Fibroblast of skin of right biceps (primary cell): ENCODE measurements at regions not wholly inside any gene's neighbourhood (a gene's known extent, or its start where the extent isn't known, plus 50 kb on each side); places are given as distances from the start of the nearest gene placed in this dataset.

Source experiments
- DNase-seq: peaks from one replicate; pipeline ENCODE4 v3.0.0-alpha.2; 2013

DNA sequence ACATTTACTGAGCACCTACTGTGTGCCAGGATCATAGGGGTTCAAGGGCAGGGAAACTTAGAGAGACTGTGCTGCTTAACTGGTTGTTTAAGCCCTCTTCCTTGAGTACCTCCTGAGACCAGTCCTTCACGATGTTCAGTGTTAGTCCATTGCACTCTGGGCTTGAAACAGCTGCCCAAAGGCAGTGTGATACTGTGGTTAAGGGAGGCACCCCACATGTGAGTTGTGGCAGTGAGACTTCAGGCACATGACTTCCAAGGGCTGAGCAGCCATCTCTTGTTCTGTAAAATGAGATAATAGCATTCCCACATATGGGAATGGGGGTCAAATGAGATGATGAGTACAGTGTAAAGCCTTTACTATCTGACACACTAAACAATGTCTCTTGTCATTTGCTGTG is 75.1 kb downstream of the LINGO1 start:
- DNase-seq = no peak

DNA sequence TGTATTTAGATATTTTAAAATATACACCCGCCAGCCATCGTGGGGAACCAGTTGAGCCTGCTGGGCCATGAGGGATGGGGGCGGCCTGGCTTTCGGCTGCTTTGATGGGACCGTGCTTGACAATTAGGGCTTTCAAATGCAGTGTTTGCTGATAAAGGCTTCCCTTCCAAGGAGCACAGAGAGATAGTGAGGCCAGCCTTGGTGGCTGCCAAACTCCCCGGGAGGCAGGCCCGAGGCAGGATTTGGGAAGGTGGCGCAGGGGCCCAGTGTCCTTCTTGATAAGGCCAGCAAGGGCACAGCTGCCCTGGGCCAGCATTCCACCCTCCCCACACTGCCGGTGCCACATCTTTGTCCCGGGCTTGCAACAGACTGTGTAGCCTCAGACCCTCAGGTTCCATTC is 75.6 kb downstream of the LINGO1 start:
- no peak for DNase-seq

DNA sequence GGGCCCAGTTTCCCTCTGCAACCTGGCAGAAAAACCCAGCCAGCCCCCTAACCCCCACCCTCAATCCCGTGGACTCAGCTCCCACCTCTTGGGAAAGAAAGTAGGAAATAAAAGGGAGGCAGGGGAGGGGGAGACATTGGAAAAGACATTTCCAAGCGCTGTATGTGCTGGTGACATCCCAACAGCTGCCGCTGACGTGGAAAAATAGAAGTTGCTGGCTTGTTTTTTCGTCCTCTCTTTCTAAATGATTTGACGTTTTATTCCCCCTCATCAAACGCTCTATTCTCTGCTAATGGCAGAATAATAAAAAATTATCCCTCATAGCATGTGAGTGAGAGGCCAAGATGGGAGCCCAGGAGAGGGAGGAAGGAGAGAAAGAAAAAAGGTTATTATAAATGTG is 76.1 kb downstream of the LINGO1 start:
- no peak for DNase-seq

DNA sequence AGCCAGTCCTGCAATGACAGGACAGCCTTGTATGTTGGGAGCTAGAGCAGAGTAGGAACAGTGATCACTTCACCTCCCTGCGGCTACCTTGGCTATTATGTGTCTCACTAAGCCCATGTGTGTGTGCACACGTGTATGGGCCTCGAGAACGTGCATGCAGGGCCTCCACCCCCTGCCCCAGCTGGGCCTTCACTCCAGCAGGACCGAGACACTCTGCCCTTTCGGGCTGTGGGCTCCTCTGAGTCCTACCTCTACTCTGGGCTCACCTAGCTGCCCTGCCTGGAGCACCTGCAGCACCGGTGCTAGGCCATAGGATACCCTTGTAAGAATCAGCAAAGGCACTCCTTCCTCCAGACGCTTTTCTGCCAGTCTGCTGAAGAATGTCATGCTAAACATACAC is 77.5 kb downstream of the LINGO1 start:
- no peak for DNase-seq

DNA sequence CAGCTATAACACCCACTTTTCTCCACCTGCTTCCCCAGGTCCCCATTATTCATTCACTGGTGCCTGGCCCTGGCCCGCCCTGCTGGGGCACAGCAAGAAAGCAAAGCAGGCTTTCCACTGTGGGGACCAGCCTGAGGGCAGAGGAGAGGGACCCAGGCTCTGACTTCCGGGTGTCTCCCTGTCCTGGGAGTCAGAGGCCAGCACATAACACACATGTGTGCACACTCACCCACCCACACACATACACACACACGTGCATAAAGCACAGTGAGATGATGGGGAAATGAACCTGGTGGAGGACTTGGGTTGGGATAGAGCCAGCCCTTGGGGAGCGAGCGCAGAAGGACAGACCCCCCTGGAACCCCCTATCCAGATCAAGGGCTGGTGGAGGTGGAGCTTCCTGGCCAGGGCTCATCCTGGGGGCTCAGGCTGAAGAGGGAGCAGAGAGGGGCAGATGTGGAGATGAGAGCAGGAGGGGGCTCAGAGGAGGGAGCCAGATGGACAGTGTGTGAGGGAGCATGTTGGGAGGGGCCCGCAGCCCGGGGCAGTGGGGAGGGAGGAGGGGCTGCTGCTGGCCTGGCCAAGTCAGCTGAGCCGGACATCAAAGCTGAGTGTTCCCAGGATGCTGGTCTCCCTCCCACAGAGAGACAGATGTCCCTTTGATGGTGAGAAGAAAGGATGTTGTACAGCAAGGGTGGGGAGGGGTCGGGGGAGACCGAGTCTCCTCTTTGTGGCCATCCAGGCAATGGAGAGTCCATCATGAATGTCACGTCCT is 78.2 kb downstream of the LINGO1 start:
- DNase-seq = no peak

DNA sequence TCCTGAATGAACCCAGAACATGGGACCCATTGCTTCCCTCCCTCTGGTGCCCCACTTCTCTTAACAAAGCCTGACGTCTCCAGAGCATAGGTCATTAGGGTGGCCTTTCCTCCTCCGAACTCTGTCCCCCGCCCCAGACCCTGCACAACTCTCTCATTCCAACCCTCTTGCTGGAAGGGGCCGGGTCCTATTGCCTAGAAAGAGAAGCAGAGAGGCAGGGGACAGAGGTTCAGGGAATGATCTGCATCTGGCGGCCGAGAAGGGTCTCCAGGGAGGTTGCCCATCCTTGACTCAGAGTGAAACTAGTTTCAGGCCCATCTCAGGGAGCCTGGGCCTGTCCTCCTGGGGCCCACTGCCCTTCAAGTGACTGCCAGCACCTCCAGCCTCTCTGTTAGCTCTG is 79.0 kb downstream of the LINGO1 start:
- no peak for DNase-seq

DNA sequence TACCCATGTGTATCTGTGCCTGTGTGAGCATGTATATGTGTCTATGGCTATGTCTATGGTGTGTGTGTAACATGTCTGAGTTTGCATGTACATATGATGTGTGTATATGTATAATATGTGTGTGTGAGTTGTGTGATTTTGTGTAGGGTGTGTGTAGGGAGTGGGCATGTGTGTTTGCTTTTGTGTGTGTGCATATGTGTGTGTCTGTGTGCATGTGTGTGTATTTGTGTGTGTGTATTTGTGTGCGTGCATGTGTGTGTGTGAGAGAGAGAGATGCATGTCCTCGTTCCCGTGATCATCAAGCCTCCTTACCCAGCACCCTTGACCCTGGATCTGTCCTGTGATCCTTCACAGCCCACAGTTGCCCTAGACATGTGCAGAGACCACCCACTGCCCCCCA is 79.5 kb downstream of the LINGO1 start:
- no peak for DNase-seq

DNA sequence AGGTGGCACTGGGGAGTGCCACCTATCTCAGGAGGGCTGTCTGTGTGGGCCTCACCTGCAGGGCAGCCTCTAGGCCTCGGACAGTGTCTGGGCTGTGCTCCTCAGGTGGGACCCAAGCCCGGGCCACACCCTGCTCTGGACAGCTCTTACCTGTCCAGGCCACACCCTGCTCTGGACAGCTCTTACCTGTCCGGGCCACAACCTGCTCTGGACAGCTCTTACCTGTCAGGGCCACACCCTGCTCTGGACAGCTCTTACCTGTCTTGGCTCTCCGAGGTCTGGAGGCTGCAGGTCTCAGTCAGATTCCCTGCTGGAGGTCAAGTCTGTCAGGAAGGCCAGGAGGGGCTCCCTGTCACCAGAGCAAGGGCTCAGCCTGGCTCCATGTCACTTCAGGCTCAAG is 80.6 kb downstream of the LINGO1 start:
- no peak for DNase-seq

DNA sequence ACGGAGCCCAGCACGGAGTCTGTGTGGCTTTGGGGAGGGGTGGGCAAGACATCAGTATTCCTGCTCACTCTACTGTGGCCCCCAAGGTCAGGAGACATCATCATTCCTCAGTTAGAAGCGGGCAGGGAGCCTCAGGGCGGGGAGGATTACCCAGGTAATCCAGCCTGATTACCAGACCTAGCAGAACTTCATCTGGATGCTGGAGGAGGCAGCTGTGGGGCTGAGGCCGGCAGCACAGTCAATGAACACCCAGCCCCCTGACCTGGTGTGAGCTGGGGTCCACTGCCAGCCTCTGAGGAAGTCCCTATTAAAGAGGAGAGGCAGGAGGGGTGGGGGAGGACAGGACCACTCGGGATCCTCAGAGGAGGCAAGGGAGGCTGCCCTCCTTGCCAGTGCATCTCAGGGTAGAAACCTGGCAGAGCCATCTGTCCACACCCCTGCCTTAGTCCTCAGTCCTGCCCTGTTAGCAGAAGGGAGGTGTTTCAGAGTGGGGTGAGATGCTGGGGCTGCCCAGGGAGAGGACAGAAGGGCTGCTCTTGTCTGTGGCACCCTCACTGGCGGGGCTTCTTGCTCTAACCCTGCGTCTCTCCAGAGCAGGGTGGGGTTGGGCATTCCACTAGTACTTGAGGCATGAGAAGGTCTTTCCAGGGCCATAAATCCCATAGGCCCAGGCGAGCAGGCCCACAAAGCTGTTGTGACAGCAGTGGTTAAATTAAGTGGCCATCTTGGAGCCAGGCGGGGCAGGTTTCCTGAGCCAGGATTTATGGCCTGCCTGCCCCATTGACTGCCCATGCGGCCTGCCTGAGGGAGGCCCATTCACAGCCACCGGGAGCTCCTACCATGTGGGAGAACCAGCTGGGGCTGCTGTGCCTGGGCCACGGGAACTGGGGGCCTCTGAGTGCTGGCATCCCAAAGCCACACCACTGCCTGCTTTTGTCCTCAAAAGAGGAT is 82.1 kb downstream of the LINGO1 start:
- peak; percentile 36 for DNase-seq

DNA sequence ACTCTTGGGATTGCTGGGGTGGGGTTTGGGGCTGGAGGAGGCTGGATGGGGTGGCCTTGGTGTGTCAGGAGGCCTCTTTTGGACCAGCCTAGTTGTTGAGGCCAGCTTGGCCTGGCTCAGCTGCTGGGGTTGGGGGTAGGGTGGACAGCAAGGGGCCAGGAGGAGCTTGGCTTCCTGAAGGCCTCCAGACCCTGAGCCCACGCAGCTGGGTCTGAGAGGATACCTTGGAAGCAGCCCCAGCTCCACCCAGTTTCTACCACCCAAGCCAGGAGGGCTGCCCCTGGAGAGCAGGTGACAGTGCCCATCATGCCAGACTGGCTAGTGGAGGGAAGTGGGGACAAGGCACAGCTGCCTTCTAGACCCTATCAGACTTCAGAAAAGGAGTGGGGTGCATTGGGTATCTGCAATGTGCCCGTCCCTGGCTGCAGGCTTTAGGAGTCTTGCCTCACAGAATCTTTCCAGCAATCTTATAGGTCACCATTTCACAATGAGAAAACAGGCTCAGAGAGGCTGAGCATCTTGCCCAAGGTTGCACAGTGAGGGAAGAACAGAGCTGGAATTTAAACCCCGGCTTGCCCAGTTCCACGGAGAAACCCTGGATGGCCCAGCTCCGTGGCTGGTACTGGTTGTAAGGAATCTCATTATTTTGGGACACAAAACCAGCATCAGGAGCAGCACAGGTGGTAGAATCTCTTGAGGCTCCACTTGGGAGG is 83.0 kb downstream of the LINGO1 start:
- DNase-seq = no peak

DNA sequence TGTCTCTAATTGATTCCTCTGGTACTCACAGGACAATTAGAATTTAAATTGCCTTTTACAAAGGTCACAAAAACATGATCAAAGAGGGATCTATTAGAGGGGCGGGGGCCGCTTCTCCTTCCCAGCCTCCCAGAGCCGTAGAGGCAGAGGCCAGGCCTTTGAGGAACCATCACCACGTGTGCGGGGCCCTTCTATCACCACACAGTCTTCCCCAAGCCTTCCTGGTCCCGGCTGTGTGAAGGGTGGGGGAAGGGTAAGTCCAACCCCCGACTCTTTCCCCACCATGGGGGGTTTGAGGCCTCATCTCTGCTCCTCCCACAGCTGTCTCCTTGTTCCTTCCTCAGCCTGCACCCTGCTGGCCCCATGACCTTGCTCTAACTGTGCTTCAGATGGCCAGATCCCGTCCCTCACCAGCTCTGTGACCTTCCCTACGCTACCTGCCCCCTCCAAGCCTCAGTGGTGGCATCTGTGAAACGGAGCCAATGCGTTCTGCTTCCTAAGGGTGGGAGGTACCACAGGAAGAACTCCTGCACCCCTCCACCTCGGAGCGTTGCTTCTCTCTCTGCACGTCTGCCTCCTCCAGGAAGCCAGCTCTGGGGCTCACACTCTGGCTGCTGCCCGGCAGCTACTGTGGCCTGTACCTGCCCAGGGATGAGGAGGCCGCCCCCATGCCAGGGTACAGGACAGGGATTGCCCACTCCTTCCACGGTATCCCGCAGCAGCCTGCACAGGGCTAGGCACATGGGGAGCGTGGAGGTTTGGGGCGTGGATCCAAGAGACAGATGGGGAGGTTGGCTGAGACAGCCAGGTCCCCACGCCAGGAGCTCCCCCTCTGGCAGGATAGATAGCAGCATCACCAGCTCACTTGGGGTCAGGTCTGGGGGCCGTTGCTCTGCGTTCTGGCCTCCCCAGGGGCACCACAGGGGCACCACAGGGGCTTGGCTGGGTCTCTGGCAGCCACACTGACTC is 83.8 kb downstream of the LINGO1 start:
- DNase-seq = no peak

DNA sequence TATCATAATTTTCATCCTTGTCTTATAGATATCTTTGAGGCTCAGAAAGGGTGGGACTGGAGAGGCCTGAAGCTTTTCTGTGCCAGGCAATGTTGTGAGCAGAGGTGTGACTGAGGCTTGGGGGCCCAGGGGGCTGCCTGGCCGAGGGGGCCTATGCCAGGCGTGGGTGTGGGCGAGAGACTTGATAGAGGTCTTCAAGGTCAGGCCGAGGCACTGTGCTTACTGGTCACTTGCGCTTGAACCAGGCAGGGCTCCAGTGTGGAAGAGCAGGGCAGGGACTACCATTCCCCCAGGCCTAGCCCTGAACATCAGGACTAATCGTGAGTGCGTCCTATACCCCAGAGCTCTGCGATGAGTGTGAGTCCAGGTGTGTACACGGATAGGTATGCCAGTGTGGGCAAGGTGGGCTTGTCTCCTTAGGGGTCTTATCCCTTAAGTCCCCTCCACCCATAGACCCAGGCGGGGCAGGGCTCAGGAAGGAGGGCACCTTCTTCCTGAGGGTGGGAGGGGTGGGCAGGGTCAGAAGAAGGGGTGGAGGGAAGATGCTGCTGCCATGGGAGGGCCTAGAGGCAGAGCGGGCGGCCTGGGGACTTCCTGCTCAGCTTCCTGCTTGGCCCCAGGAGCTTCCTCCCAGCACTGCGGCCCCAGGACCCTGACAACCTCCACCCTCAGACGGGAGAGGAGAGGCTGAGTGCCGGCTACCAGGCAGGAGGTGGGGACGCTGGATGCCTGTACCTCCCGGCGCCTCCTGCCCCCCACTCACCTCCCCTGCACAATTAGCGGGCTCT is 84.7 kb downstream of the LINGO1 start:
- no peak for DNase-seq

DNA sequence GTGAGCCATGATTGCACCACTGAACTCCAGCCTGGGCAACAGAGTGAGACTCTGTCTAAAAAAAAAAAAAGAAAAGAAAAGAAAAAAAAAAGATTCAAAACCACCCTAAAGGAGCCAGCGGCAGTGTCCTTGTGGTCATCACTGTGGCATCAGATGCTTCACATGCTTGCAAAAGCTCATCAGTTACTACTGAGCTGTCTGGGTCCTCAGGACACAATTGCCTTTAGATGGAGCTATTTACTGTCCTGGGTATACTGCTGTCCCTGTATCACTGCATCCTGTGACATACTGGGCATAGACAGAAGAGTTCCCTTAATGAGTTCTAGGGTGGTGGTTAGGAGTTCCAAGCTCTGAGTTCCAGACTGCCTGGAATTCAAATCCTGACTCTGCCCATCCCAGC is 85.8 kb downstream of the LINGO1 start:
- DNase-seq = no peak

DNA sequence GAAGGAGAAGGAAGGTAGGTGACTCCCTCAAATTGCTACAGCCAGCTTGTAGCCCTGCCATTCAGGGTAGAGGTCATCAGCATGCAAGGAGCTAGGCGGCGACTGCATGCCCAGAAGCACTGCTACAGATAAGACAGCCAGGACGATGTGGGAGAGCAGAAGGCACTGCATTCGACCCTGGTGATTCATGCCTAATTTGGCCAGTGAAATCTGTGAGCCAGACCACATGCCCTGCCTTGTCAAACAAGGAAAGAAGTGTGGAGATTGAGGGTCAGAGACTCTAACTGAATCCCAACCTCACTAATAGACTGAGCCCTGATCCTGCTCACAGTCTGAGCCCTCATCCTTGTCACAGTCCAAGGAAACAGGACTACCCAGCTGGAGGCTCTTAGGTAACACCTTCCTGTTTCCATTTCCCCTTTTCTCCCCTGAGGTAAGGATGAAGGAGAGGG is 86.6 kb downstream of the LINGO1 start:
- DNase-seq = peak; percentile 85

DNA sequence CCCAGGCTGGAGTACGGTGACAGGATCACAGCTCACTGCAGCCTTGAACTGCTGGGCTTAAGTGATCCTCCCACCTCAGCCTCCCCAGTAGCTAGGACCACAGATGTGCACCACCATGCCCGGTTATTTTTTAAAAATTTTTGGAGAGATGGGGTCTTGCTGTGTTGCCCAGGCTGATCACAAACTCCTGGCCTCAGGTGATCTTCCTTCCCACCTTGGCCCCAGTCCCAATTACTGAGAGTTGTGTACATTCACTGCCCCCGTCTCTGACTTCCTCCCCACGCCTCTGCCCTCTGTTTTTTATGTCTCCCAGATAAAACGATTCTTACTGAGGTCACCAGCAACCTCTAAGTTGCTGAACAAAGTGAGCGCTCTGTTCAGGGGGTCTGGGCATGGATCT is 87.7 kb downstream of the LINGO1 start:
- no peak for DNase-seq

DNA sequence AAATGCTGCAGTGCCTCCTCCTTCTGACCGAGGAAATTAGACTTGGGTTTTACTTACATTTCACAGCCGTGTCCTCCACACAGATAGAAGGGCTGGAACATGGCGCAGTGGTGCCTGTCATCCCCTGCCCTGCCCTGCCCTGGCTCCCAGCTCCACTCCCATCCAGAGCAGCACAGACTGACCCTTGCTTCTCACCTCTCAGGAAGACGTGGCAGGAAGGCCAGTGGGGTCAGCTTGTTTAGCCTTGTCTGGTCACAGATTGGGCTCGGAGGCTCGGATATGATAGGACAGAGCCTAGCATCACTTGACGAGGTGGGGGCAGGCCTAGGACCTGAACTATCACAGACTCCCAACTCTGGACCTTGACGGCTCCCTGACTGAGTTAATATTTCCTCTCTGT is 88.5 kb downstream of the LINGO1 start:
- no peak for DNase-seq

DNA sequence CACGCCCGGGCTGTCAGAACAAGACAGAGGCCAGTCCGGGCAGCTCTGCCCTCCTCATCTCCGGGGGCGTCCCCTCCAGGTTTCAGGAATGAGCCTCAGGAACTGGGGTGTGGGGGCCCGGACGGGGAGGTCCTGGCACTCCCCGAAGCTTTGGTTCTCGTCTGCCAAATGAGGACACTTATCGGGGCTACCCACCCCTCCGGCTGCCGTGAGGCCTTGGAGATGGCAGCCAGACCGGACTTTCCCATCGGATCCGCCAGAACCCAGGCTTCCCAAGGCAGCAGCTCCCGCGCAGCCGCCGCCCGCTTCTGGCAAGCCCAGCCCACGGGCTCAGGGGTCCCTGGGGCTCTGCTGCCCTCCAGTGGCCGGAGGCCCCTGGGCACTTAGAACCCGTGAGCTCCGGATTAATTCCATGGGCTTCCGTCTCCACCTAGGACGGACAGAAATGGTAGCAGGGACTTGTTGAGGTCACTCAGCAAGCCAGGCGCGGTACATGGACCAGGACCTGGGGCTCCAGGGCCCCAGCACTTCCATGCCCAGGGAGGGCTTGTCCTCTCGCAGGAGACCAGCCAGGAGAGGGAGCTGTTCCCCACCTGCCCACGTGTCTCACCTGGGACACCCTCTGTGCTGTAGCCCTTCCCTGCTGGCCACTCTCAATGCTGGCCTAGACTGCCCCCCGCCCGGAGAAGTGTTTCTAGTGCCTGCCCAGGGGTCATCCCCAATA is 89.4 kb downstream of the LINGO1 start:
- DNase-seq = peak; percentile 82

DNA sequence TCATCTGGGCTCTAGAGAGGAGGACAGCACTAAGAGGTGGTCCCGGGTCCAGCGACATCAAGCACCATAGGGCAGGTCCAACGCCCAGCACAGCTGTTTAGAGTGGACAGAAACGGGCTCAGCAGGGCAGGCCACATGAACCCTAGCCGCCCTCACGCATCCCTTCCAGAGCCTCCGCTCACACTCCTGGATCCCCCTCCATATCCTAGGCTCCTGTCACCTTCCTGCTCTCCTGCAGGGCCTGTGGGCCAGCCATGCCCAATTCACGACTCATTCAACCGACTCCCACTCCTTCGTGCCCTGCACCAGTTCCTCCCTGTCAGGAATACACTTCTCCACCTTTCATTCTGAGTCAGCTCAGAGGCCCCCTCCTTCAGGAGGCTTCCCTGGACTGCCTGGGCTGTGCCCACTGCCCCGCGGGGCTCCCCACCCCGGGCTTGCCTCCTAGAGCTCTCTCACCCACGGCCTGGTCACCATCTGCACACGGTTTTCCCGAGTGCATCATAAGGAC is 90.2 kb downstream of the LINGO1 start:
- DNase-seq = peak; percentile 70

DNA sequence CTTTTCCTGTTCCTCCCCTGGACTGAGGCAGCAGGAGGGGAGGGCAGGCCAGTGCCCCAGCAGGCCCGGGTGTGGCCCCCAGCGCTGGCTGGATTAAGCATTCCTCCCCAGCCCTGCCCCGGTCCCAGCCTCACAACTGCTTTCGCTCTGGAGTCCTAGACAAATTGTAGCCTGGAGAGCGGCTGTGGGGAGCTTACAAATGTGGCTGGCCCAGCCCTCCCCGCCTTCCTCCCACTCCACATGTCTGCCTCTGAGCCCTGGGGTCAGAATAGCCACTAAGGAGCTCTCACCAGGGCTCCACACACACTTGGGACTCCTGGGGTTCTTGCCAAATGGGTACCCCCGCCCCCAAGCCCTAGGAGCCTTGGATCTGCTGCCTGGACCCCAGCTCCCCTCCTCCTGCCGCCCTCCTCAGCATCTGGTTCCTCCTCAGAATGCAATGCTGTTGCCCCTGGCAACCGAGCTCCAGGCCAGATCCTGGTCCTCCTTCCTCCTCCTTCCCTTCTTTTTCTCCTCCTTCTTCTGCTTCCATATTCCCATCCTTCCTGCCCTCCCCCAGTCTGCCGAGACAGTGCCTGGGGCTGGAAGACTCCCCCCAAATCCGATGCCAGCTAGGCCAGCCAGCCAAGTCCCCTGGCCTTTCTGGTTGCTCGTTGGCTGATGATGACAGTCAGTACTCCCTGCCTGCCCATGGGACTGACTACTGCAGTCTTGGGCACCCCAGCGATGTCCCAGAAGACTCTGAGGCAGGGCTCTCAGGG is 91.1 kb downstream of the LINGO1 start:
- DNase-seq = peak; percentile 36
